ENCODE measurements at regions not wholly inside any gene's neighbourhood (a gene's known extent, or its start where the extent isn't known, plus 50 kb on each side); places are given as distances from the start of the nearest gene placed in this dataset.

DNA sequence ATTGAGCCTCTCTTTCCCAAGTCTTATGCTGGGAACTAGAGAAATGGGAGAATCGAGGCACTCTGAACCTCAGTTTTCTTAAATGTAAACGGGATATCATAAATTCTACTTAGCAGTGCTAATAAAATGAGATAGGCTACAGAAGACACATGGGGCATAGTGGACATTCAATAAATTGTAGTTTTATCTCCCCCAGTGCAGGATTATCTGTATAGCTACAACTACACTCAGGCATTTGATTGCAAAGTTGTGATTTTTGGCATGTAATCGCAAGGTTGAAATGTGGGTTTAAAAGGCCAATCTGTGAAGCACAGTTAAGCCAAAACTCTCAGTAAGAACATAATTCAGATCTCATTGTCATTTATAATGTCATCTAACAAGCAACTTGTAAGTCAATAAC lies 413.7 kb upstream of the LMCD1 start:
- no peaks in the 10 kb centered on the region for H3K36me3 ChIP-seq (replicated peaks)
- no peak overlapping the region for H3K27ac ChIP-seq
- in situ Hi-C loops (cut with HindIII; ENCODE audit: low pct_ligation_motif_present, low sequenced_read_pairs), result no loop called here
- DNase-seq, result no peak
- H3K27me3 ChIP-seq (replicated peaks), result no peaks in the 10 kb centered on the region
- TF ChIP-seq, protein P1, sequence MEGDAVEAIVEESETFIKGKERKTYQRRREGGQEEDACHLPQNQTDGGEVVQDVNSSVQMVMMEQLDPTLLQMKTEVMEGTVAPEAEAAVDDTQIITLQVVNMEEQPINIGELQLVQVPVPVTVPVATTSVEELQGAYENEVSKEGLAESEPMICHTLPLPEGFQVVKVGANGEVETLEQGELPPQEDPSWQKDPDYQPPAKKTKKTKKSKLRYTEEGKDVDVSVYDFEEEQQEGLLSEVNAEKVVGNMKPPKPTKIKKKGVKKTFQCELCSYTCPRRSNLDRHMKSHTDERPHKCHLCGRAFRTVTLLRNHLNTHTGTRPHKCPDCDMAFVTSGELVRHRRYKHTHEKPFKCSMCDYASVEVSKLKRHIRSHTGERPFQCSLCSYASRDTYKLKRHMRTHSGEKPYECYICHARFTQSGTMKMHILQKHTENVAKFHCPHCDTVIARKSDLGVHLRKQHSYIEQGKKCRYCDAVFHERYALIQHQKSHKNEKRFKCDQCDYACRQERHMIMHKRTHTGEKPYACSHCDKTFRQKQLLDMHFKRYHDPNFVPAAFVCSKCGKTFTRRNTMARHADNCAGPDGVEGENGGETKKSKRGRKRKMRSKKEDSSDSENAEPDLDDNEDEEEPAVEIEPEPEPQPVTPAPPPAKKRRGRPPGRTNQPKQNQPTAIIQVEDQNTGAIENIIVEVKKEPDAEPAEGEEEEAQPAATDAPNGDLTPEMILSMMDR (IDR thresholded peaks at IDR 0.05; ENCODE audit: low read depth, low read length, missing control alignments), result no peak
- H3K4me3 ChIP-seq (ENCODE audit: low read depth, low read length), result no peak overlapping the region

DNA sequence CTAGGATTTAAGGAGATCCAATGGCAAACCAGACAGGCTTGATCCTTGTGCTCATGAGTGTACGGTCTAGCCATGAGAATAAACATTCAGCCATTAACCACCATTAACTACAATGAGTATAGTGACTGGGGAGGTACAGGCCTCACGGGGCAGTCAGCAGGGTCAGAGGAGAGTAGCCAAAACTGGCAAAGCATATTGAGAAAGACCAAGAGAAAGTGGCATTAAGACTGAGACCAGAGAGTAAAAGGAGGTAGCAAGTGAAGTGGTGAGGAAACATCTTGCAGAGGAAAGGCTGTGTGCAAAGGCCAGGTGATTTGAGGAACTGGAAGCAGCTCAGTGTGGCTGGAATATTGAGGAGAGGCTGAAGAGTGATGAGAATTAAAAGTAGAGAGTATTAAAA lies 407.2 kb upstream of the LMCD1 start:
- Histone ChIP-seq H3K4me3 (ENCODE audit: low read depth, low read length) (no peak overlapping the region), H3K36me3 (replicated peaks) (no peaks in the 10 kb centered on the region), H3K27ac (no peak overlapping the region), H3K27me3 (replicated peaks) (no peaks in the 10 kb centered on the region)
- no peak for DNase-seq
- in situ Hi-C loops (cut with HindIII; ENCODE audit: low pct_ligation_motif_present, low sequenced_read_pairs), result no loop called here
- TF ChIP-seq, protein P1 (IDR thresholded peaks at IDR 0.05; ENCODE audit: low read depth, low read length, missing control alignments), result no peak

DNA sequence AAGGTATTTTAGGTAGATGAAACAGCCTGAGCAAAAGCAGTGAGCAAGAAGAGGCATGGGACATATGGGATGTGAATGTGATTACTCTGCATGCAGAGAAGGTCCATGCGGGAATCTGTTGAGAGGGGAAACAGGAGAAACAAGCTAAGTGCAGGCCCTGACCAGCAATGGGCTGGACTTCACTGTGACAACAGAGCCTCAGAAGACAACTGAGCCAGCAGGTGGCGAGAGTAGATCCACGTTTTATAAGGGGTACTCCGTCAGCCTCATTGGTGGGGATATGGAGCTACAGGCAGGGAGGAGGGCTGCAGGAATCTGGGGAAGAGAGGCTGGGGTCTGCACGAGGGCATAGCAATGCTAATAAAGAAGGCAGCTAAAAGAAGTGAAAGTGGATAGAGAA lies 405.9 kb upstream of the LMCD1 start:
- Histone ChIP-seq H3K4me3 (ENCODE audit: low read depth, low read length) (no peak overlapping the region), H3K27ac (no peak overlapping the region), H3K27me3 (replicated peaks) (no peaks in the 10 kb centered on the region), H3K36me3 (replicated peaks) (no peaks in the 10 kb centered on the region)
- TF ChIP-seq, protein P1 (IDR thresholded peaks at IDR 0.05; ENCODE audit: low read depth, low read length, missing control alignments), result peak; percentile 44
- in situ Hi-C loops (cut with HindIII; ENCODE audit: low pct_ligation_motif_present, low sequenced_read_pairs), result no loop called here
- DNase-seq, result no peak

DNA sequence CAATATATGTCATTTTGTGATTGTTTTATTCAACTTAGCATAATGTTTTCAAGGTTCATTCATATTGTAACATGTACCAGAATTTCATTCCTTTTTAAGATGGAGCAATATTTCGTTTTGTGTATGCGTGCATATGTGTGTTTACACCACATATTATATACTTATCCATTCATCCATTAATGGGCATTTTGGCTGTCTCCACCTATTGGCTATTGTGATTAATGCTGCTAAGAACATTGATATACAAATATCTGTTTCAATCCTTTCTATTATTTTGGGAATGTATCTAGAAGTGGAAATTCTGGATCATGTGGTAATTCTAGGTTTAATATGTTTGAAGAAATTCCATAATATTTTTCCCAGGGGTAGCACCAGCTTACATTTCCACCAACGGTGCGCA lies 403.9 kb upstream of the LMCD1 start:
- no peaks in the 10 kb centered on the region for H3K36me3 ChIP-seq (replicated peaks)
- in situ Hi-C loops (cut with HindIII; ENCODE audit: low pct_ligation_motif_present, low sequenced_read_pairs), result no loop called here
- no peaks in the 10 kb centered on the region for H3K27me3 ChIP-seq (replicated peaks)
- H3K4me3 ChIP-seq (ENCODE audit: low read depth, low read length), result no peak overlapping the region
- TF ChIP-seq, protein P1 (IDR thresholded peaks at IDR 0.05; ENCODE audit: low read depth, low read length, missing control alignments), result no peak
- no peak for DNase-seq
- no peak overlapping the region for H3K27ac ChIP-seq

DNA sequence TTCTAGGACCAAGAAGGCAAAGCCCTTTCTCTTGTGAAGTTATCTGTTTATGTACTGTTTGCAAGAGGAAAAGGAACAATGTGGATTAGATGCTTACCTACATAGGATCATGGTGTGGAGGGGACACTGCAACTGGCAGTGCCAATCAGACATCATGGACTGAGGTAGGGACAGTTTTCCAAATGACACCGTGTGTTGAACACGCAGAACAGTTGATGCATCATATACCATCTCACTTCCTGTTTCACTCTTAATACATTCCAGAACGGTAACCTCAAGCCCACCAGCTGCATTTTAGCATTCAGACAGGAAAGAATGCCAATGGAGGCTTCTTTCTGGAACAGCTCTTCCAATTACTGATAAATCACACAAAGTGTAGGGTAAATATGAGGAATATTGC lies 397.7 kb upstream of the LMCD1 start:
- in situ Hi-C loops (cut with HindIII; ENCODE audit: low pct_ligation_motif_present, low sequenced_read_pairs), result no loop called here
- Histone ChIP-seq H3K4me3 (ENCODE audit: low read depth, low read length) (no peak overlapping the region), H3K27me3 (replicated peaks) (no peaks in the 10 kb centered on the region), H3K36me3 (replicated peaks) (no peaks in the 10 kb centered on the region), H3K27ac (no peak overlapping the region)
- no peak for DNase-seq
- TF ChIP-seq, protein P1 (IDR thresholded peaks at IDR 0.05; ENCODE audit: low read depth, low read length, missing control alignments), result no peak

DNA sequence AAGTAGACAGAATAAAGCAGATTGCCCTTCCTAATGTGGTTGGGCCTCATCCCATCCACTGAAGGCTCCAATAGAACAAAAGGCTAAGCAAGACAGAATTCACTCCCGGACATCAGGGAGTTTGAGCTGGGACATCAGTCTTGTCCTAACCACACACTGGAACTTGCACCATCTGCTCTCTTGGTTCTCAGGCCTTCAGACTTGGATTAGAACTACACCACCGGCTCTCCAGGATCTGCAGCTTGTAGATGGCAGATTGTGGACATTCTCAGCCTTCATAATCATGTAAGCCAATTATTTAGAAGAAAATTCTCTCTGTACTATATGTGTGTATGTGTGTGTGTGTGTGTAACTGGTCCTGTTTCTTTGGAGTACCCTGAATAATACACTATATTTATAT lies 394.7 kb upstream of the LMCD1 start:
- Histone ChIP-seq H3K36me3 (replicated peaks) (no peaks in the 10 kb centered on the region), H3K4me3 (ENCODE audit: low read depth, low read length) (no peak overlapping the region), H3K27me3 (replicated peaks) (no peaks in the 10 kb centered on the region), H3K27ac (no peak overlapping the region)
- TF ChIP-seq, protein P1 (IDR thresholded peaks at IDR 0.05; ENCODE audit: low read depth, low read length, missing control alignments), result no peak
- DNase-seq, result no peak
- in situ Hi-C loops (cut with HindIII; ENCODE audit: low pct_ligation_motif_present, low sequenced_read_pairs), result no loop called here

Measured in brain microvascular endothelial cell (primary cell).